ENCODE measurements at regions not wholly inside any gene's neighbourhood (a gene's known extent, or its start where the extent isn't known, plus 50 kb on each side); places are given as distances from the start of the nearest gene placed in this dataset.
"Not testable (repeated sequence)": the region's sequence is repeated elsewhere in the genome, so short reads cannot be mapped to it uniquely, and the experiment has no call there.

GRCh38 chr2:77862120-77862519 is 339.9 kb upstream of the LRRTM4 start:
- no peak for DNase-seq

DNA sequence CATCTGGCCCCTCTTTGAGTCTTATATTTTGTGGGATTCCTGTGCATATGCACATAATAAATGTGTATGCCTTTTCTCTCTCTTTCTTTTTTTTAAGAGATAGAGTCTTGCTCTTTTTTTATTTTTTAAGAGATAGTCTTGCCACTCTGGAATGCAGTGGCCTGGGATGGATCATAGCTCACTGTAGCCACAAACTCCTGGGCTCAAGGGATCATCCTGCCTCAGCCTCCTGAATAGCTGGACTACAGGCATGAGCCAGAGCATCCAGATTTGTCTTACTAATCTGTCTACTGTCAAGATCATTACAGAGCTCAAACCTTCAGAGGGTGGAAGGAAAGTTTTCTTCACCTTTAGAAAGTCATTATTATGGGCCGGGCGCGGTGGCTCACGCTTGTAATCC is 342.2 kb upstream of the LRRTM4 start:
- DNase-seq, result no peak

DNA sequence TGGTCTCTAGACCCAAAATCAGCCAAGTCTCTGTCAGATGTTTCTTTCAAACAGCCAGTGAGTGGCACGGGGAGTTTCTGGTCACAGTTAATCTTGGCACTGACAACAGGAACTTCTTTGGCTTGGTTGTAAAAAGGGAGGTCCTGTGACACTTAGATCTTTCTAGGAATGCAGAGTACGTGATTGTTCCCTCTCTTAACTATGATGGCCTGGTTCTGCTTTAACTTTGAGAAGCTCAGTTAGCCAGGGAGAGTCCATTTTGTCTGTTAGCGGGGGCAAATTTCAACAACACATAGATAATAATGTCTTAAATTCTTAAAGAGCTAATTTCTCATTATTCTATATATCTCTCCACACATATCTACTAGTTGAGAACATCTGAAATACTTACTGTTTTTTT is 344.5 kb upstream of the LRRTM4 start:
- no peak for DNase-seq

- DNase-seq, result no peak
Observed at GRCh38 chr2:77867146-77867545, 345.0 kb upstream of the LRRTM4 start.

DNA sequence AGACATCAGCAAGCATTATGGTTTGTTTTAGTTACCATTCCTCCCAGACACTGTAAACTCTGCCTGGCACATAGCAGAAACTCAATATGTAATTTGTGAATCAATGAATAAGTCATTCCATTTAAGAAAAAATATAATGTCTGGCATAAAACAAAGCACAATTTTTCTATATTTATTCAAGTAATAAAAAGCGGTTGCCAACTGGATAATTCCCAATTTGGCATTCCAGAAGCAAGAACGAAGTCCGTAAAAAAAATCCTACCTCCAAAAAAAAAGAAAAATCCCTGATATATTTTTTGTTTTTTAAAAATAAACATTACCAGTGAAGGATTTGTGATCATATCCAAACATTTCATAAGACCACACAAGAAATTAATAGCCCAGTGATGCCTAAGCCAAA is 351.3 kb upstream of the LRRTM4 start:
- no peak for DNase-seq

GRCh38 chr2:77900211-77900610 is 378.0 kb upstream of the LRRTM4 start:
- DNase-seq, result not testable (repeated sequence)

GRCh38 chr2:77910136-77910535 is 388.0 kb upstream of the LRRTM4 start:
- DNase-seq, result no peak

DNA sequence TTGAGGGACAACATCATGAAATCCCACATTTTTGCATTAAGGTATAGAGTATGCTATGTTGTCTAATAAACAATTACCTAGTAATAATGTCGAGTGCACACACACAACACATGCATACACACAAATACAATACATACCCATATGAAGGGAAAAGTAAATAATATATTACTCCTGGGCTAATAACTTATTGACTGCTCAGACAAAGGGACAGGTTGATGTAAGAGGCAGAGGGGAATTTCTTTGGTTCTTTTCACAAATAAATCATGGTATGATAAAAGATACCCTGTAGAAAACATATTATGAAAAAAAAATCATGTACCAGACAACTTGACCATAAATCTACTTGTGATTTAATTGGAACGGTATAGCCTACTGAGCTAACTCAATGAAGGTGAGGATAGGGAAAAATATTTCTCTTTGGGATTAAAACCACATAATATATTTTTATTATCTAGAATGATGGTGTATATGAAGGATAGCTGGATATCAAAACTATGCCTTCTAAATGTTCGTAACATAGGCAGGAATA is 398.7 kb upstream of the LRRTM4 start:
- DNase-seq, result no peak

GRCh38 chr2:77922567-77922966 is 400.4 kb upstream of the LRRTM4 start:
- DNase-seq, result no peak

DNA sequence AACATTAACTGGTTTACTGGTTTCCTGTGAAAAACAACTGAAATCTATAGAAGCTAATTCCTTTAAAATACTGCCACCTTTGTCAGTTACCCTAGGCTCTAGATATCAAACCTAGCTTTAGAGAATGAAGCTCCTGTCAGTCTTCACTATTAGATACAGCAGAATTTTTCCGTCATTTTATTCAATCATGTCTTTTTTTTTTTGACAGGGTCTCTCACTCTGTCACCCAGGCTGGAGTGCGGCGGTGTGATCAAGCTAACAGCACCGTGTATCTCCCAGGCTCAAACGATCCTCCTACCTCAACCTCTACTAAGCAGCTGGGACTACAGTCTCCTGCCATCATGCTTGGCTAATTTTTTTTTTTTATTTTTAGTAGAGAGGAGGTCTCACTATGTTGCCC is 415.2 kb upstream of the LRRTM4 start:
- DNase-seq, result no peak

DNA sequence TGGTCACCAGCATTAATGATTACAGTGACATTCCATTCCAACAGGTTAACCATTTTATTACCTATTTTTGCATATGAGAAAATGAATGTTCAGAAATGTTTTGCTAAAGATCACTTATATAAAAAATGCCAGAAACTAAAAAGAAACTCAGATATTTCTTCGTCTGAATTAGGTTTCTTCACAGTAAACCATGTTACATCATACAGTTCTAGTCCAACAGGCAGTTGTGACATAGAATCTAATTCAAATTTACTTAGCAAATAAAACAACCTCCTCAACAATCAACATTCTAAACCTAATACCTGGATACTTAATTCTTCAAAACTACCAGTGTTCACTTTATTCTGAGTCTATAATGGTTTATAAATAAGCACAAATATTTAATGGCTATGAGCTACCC is 416.3 kb upstream of the LRRTM4 start:
- DNase-seq, result no peak

DNA sequence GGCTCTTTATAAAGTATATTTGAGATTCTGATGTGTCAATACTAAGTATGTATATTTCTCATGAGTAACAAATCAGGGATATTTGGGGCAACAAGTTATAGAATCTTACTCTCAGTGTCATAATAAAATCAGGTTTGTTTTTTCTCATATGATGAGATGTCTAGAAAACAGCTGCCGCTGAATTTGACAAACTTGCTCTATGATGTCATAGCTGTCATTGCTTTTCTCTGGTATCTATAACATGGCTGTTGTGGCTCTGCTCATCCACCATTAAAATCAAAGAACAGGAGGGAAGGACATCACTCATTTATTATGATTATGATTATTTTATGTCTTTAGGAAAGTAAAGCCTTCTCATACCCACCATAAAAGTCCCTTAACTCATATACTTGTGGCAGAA is 417.2 kb upstream of the LRRTM4 start:
- no peak for DNase-seq

DNA sequence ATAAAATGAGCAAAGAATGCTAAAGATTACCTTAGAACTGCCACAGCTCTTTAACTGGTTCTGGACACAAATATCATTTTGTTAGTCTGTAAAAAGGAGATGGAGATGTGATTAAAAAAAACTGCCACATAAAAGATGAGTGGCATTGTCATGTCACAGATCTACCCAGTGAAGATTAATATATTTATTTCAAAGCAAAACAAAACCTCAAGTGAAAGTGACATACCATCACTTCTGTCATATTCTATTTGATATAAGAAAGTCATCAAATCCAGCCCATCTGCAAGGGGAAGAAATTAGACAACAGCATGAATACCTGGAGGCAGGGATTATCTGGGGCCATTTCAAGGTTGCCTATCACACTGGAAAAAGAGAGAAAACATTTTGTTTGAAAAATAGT is 417.6 kb upstream of the LRRTM4 start:
- no peak for DNase-seq

- no peak for DNase-seq
Observed at GRCh38 chr2:77954931-77955330, 432.8 kb upstream of the LRRTM4 start.

GRCh38 chr2:77962943-77963342 is 440.8 kb upstream of the LRRTM4 start:
- no peak for DNase-seq

DNA sequence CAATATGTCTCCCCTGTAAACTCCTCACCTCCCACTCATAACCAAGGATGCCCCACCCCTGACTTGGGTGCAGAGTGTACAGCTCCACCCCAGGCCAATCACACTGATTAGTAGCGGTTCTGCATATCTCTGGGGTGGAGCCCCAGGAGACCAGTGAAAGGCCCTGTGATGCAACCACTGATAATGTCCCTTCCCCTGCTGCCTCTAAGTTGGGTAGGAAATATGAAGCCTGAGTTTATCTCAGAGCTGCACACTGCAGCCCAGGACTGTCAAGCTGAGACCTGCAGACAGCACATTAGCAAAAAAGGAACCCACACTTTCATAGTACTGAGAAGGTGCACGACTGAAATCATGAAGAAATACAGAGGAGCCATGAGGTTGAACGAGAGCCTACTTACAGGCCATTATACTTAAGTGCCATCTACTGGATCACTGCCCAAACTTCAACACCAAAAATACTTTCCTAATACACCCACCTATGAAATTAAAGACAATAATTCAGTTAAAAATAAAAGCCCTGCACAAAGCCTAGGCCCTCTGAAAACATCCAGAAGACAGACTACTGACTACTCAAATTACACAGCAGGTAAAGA is 455.4 kb upstream of the LRRTM4 start:
- no peak for DNase-seq

DNA sequence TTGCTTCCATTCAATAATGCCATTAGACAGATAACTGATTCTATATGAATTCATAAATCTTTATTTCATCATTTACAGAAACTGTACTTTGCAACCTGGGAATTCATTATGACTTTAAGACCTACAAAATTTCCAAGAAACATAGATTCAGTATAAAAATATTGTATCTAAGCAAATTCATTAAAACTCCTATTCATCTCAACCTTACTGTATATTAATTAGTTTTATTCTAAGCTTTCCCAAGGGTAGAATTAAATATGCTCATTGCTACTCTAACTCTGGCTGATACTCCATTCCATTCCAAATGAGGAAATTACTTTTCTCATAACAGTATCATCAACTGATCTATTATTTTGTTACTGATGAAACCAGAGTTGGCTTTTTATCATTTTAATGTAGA is 473.0 kb upstream of the LRRTM4 start:
- DNase-seq, result no peak

DNA sequence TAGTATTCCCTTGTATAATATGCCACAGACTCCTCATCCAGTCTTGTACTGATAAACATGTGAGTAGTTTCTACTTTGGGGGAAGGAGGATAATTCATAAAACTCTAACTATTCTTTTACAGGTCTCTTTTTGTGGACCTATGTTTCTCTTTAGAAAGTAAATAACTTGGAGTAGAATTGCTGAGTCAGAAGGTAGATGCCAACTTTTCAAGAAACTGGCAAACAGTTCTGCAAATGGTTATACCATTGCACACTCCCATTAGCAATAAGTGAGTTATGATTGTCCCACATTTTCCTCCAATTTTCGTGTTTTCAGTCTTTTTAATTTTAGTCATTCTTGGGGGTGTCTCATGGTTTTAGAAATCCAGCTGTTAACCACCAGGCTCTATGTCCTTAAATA is 477.2 kb upstream of the LRRTM4 start:
- no peak for DNase-seq

- DNase-seq, result no peak
Observed at GRCh38 chr2:78009289-78009688, 487.1 kb upstream of the LRRTM4 start.

GRCh38 chr2:78011251-78011650 is 489.1 kb upstream of the LRRTM4 start:
- no peak for DNase-seq

- no peak for DNase-seq
Observed at GRCh38 chr2:78020491-78020890, 498.3 kb upstream of the LRRTM4 start.

- no peak for DNase-seq
Observed at GRCh38 chr2:78023356-78023755, 501.2 kb upstream of the LRRTM4 start.

- no peak for DNase-seq
Observed at GRCh38 chr2:78024996-78025395, 502.8 kb upstream of the LRRTM4 start.

GRCh38 chr2:78029392-78029995 is 507.3 kb upstream of the LRRTM4 start:
- DNase-seq, result no peak

DNA sequence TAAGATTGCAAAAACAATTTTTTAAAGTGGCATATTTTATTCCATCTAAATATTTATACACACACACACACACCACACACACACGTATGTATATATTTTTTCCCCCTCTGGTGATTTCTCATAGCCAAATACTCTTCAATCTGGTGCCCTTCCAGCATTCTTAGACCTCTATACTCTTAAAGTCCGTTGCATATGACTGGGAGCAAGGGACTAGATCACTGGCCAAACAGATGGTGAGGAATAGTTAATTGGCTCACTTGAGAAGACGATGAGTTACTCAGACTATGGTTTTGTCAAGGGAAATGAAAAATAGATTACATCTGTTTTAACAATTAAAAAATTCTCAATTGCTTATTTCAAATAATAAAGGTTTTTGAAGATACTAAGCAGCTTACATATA is 512.5 kb upstream of the LRRTM4 start:
- DNase-seq, result no peak

All from NCI-H1092 (cell line).